Activated naive CD8-positive, alpha-beta T cell treated with anti-CD3 and anti-CD28 coated beads, Interleukin-2, amount 10 ng/mL, durations not matched to agents 7 days and 5 days (primary cell): ENCODE measurements at regions not wholly inside any gene's neighbourhood (a gene's known extent, or its start where the extent isn't known, plus 50 kb on each side); places are given as distances from the start of the nearest gene placed in this dataset.
A peak's percentile ranks its signal among the peaks of the same experiment; 100 is the strongest.
"Not testable (repeated sequence)": the region's sequence is repeated elsewhere in the genome, so short reads cannot be mapped to it uniquely, and the experiment has no call there.

Experiments
- ATAC-seq: fragments of 150-1000 bp; cut with Tn5 transposase; one replicate; pipeline ENCODE4 v1.10.0; 2021; ENCODE audit warnings: low read depth, moderate library complexity
- POLR2A ChIA-PET: fragments of 350-600 bp; sonication (Branson Sonifier 250); formaldehyde crosslinking; loops from one replicate; lab custom pipeline; 2021; ENCODE audit warnings: antibody characterized with exemption; lab: Charles Lee
- DNase-seq: peaks from one replicate; pipeline ENCODE4 v3.0.0; 2021
- H3K27ac Mint-ChIP-seq: one replicate; pipeline ENCODE4 v1.8.0; 2022; ENCODE audit warnings: mild to moderate bottlenecking, mixed read lengths
- H3K27me3 Mint-ChIP-seq: one replicate; pipeline ENCODE4 v1.8.0; 2022; ENCODE audit warnings: mild to moderate bottlenecking, moderate library complexity, mixed read lengths
- H3K36me3 Mint-ChIP-seq: one replicate; pipeline ENCODE4 v1.8.0; 2021; ENCODE audit warnings: mild to moderate bottlenecking, mixed read lengths
- H3K4me1 Mint-ChIP-seq: one replicate; pipeline ENCODE4 v1.8.0; 2021; ENCODE audit warnings: mixed read lengths
- H3K4me3 Mint-ChIP-seq: one replicate; pipeline ENCODE4 v1.8.0; 2022; ENCODE audit warnings: mild to moderate bottlenecking, moderate library complexity, mixed read lengths
- H3K9me3 Mint-ChIP-seq: one replicate; pipeline ENCODE4 v1.8.0; 2021; ENCODE audit warnings: mixed read lengths

DNA sequence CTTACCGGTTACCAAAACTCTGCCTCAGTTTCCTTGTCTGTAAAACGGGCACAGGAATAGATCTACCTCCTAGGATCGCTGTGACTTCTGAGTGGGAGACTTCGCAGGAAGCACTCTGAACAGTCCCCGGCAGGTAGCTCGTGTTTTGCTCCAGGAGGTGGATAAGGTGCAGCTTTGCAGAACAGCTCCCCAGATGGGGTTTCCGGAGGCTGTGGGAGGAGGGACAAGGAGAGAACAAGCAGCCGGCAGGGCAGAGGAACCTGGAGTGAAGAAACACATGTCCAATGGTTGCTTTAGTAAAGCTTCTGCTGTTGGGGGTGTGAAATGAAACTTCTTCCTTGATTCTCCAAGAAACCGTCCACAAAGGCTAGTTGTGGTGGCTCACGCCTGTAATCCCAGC, 95.5 kb upstream of the TARDBP start:
- POLR2A ChIA-PET, result no interaction called here
- no peak for ATAC-seq
- Mint-ChIP-seq H3K4me1 (peaks cover 22% of the 10 kb centered on the region), H3K4me3 (peak overlapping the region; percentile 67), H3K27me3 (peaks cover 67% of the 10 kb centered on the region), H3K9me3 (no peaks in the 10 kb centered on the region), H3K36me3 (no peaks in the 10 kb centered on the region), H3K27ac (no peak overlapping the region)
- no peak for DNase-seq

- H3K4me1 Mint-ChIP-seq, result peaks cover 25% of the 10 kb centered on the region
- H3K27ac Mint-ChIP-seq, result no peak overlapping the region
- peaks cover 65% of the 10 kb centered on the region for H3K27me3 Mint-ChIP-seq
- POLR2A ChIA-PET, result no interaction called here
- no peak for DNase-seq
- no peaks in the 10 kb centered on the region for H3K9me3 Mint-ChIP-seq
- ATAC-seq, result peak; percentile 62
- peak overlapping the region; percentile 67 for H3K4me3 Mint-ChIP-seq
- H3K36me3 Mint-ChIP-seq, result no peaks in the 10 kb centered on the region
These were observed 94.7 kb upstream of the TARDBP start for GRCh38 chr1:10917513-10918454.

- peaks cover 65% of the 10 kb centered on the region for H3K27me3 Mint-ChIP-seq
- H3K27ac Mint-ChIP-seq, result no peak overlapping the region
- peaks cover 25% of the 10 kb centered on the region for H3K4me1 Mint-ChIP-seq
- no peaks in the 10 kb centered on the region for H3K36me3 Mint-ChIP-seq
- no peak for DNase-seq
- ATAC-seq, result no peak
- H3K9me3 Mint-ChIP-seq, result no peaks in the 10 kb centered on the region
- no peak overlapping the region for H3K4me3 Mint-ChIP-seq
- POLR2A ChIA-PET, result no interaction called here
These were observed 93.9 kb upstream of the TARDBP start for GRCh38 chr1:10918531-10918930.

DNA sequence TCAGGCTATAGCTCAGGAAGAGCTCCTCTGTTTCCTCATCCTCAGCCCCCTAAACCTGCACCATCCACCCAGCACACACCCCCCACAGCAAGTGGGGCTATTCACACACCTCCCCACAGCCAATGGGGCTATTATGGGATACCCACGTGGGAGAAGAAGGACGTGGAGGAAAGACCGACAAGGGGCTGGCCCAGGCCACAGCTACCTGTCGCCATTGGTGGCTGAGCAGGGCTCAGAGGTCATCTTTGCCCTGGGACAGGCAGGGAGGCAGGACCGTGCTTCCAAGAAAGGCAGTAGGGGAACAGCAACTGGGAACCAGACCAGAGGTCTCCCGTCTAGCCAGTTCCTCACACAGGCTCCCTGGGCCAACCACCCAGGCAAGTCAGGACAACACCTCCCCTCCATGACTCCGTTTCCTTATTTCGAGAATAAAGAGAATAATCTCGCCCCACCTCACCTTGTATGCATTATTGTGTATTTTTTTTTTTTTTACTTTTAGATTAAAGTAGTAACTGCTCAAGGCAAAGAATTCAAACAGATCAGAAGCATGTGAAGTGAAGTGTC, 92.3 kb upstream of the TARDBP start:
- H3K27me3 Mint-ChIP-seq, result peaks cover 74% of the 10 kb centered on the region
- H3K36me3 Mint-ChIP-seq, result no peaks in the 10 kb centered on the region
- ATAC-seq, result no peak
- H3K9me3 Mint-ChIP-seq, result no peaks in the 10 kb centered on the region
- no peak for DNase-seq
- no peak overlapping the region for H3K27ac Mint-ChIP-seq
- H3K4me1 Mint-ChIP-seq, result peaks cover 25% of the 10 kb centered on the region
- H3K4me3 Mint-ChIP-seq, result no peak overlapping the region
- POLR2A ChIA-PET, result no interaction called here

DNA sequence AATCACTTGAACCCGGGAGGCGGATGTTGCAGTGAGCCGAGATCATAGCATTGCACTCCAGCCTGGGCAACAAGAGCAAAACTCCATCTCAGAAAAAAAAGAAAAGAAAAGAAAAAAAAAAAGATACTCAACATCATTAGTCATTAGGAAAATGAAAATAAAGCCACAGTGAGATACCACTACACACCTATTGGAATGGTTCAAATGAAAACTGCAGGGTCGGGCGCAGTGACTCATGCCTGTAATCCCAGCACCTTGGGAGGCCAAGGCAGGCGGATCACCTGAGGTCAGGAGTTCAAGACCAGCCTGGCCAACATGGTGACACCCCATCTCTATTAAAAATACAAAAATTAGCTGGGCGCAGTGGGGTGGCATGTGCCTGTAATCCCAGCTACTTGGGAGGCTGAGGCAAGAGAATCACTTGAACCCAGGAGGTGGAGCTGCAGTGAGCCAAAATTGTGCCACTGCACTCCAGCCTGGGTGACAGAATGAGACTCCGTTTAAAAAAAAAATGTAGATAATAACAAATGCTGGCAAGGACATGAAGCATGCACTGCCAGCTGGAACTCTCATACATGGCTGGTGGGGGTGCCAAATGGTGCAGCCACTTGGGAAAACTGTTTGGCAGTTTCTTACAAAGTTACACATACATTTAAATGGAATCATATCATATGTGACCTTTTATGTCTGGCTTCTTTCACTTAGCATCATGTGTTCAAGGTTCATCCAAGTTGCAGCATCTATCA, 90.0 kb upstream of the TARDBP start:
- POLR2A ChIA-PET, H3K36me3 Mint-ChIP-seq, H3K27ac Mint-ChIP-seq, H3K9me3 Mint-ChIP-seq, H3K4me3 Mint-ChIP-seq, ATAC-seq, DNase-seq: not testable (repeated sequence)
- peaks cover 14% of the 10 kb centered on the region for H3K4me1 Mint-ChIP-seq
- H3K27me3 Mint-ChIP-seq, result peaks cover 67% of the 10 kb centered on the region

GRCh38 chr1:10924030-10924429, 88.4 kb upstream of the TARDBP start:
- Mint-ChIP-seq H3K27me3 (peaks cover 58% of the 10 kb centered on the region), H3K27ac (no peak overlapping the region), H3K4me1 (peaks cover 3% of the 10 kb centered on the region), H3K9me3 (peaks cover 5% of the 10 kb centered on the region), H3K36me3 (no peaks in the 10 kb centered on the region), H3K4me3 (no peak overlapping the region)
- DNase-seq (no peak), ATAC-seq (no peak)
- POLR2A ChIA-PET, result no interaction called here

- Mint-ChIP-seq H3K4me3 (no peak overlapping the region), H3K4me1 (peaks cover 11% of the 10 kb centered on the region), H3K27me3 (peaks cover 48% of the 10 kb centered on the region), H3K27ac (no peak overlapping the region), H3K9me3 (peaks cover 7% of the 10 kb centered on the region), H3K36me3 (peaks cover 2% of the 10 kb centered on the region)
- POLR2A ChIA-PET, result no interaction called here
- ATAC-seq, result no peak
- DNase-seq, result no peak
These were observed 83.8 kb upstream of the TARDBP start for GRCh38 chr1:10928654-10929053.

GRCh38 chr1:10932088-10932487, 80.4 kb upstream of the TARDBP start:
- H3K9me3 Mint-ChIP-seq, result peaks cover 7% of the 10 kb centered on the region
- POLR2A ChIA-PET, result interaction anchor here (1.0 kb wide), 1 partner anchor 976 kb away, joined by 3 read pairs; no protein-coding TSS in a partner anchor
- ATAC-seq, result peak; percentile 84
- H3K27ac Mint-ChIP-seq, result peak overlapping the region; percentile 42
- DNase-seq, result no peak
- H3K36me3 Mint-ChIP-seq, result peaks cover 2% of the 10 kb centered on the region
- H3K4me3 Mint-ChIP-seq, result no peak overlapping the region
- peaks cover 11% of the 10 kb centered on the region for H3K4me1 Mint-ChIP-seq
- H3K27me3 Mint-ChIP-seq, result peaks cover 39% of the 10 kb centered on the region

DNA sequence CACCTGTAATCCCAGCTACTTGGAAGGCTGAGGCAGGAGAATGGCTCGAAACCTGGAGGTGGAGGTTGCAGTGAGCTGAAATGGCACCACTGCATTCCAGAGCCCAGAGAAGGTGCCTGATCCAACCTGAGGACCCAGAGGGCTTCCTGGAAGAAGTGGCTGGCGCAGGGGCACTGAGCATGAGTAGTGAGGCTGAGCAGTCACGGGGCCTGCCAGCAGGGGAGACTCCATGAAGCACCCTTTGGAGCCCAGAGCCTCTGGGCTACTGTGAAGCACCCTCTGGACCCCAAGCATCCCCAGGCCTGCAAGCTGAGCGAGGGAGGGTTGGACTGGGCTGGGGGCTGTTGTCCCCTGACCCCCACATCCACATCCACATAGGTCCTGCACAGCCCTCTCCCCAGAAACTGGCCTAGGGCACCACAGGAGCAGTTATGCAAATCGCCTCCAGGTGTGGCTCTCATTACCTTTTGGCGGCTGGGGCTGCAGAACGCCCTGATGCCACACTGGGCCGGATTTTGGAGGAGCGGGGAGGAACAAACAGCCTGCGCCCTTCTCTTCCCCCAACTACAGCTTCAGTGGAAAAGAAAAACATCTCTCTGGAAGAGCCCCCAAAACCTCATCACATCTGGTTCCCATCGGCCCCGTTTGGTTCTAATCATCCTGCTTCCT, 78.2 kb upstream of the TARDBP start:
- DNase-seq (no peak), ATAC-seq (no peak)
- peaks cover 2% of the 10 kb centered on the region for H3K9me3 Mint-ChIP-seq
- no peak overlapping the region for H3K27ac Mint-ChIP-seq
- H3K4me1 Mint-ChIP-seq, result peaks cover 16% of the 10 kb centered on the region
- peaks cover 49% of the 10 kb centered on the region for H3K27me3 Mint-ChIP-seq
- peaks cover 2% of the 10 kb centered on the region for H3K36me3 Mint-ChIP-seq
- no peak overlapping the region for H3K4me3 Mint-ChIP-seq
- POLR2A ChIA-PET, result no interaction called here

- POLR2A ChIA-PET, result no interaction called here
- peaks cover 46% of the 10 kb centered on the region for H3K27me3 Mint-ChIP-seq
- DNase-seq (no peak), ATAC-seq (no peak)
- H3K36me3 Mint-ChIP-seq, result peaks cover 2% of the 10 kb centered on the region
- H3K9me3 Mint-ChIP-seq, result peaks cover 2% of the 10 kb centered on the region
- peaks cover 25% of the 10 kb centered on the region for H3K4me1 Mint-ChIP-seq
- no peak overlapping the region for H3K27ac Mint-ChIP-seq
- H3K4me3 Mint-ChIP-seq, result no peak overlapping the region
These were observed 77.2 kb upstream of the TARDBP start for GRCh38 chr1:10935246-10935645.

GRCh38 chr1:10935724-10936123, 76.7 kb upstream of the TARDBP start:
- POLR2A ChIA-PET, result no interaction called here
- no peak overlapping the region for H3K4me3 Mint-ChIP-seq
- peaks cover 30% of the 10 kb centered on the region for H3K4me1 Mint-ChIP-seq
- no peak overlapping the region for H3K27ac Mint-ChIP-seq
- peaks cover 2% of the 10 kb centered on the region for H3K9me3 Mint-ChIP-seq
- ATAC-seq (no peak), DNase-seq (no peak)
- H3K27me3 Mint-ChIP-seq, result peaks cover 46% of the 10 kb centered on the region
- peaks cover 2% of the 10 kb centered on the region for H3K36me3 Mint-ChIP-seq

GRCh38 chr1:10936998-10937901, 75.2 kb upstream of the TARDBP start:
- POLR2A ChIA-PET, result interaction anchor here (0.6 kb wide), 2 partner anchors 26 to 426 kb away, joined by 3 read pairs; no protein-coding TSS in a partner anchor
- no peak overlapping the region for H3K4me3 Mint-ChIP-seq

More at GRCh38 chr1:10936998-10937901, 75.2 kb upstream of the TARDBP start:
- Mint-ChIP-seq H3K36me3 (no peaks in the 10 kb centered on the region), H3K27me3 (peaks cover 44% of the 10 kb centered on the region), H3K9me3 (no peaks in the 10 kb centered on the region), H3K4me1 (peaks cover 27% of the 10 kb centered on the region), H3K27ac (no peak overlapping the region)
- ATAC-seq (no peak), DNase-seq (no peak)
